H1 (cell line): ENCODE measurements at regions not wholly inside any gene's neighbourhood (a gene's known extent, or its start where the extent isn't known, plus 50 kb on each side); places are given as distances from the start of the nearest gene placed in this dataset.

Experiments used
- BRCA1 ChIP-seq: IDR thresholded peaks from 2 replicates; pipeline ENCODE4 v1.6.1; 2012; ENCODE audit warnings: low read depth, low read length, improper control_type of control experiment
- NRF1 ChIP-seq: IDR thresholded peaks from 2 replicates; pipeline ENCODE4 v1.6.1; 2011; ENCODE audit warnings: mild to moderate bottlenecking, low read depth, low read length, improper control_type of control experiment
- POLR2AphosphoS5 ChIP-seq: IDR thresholded peaks from 2 replicates; pipeline ENCODE4 v1.6.1; 2011; ENCODE audit warnings: low read depth, low read length
- RAD21 ChIP-seq, 2 experiments: IDR thresholded peaks in 1 of 2; conservative IDR thresholded peaks in 1 of 2; 2 replicates each; pipeline ENCODE4 v1.6.1; 2011; ENCODE audit warnings: low read depth in 2 of 2, low read length in 2 of 2, improper control_type of control experiment in 1 of 2, inconsistent platforms in 1 of 2, mild to moderate bottlenecking in 1 of 2, moderate library complexity in 1 of 2
- SUZ12 ChIP-seq: fragments of 200-600 bp; sonication (generic); IDR thresholded peaks from 2 replicates; pipeline ENCODE4 v1.6.1; 2012; ENCODE audit warnings: mild to moderate bottlenecking, inconsistent platforms, low read length, moderate library complexity, mixed read lengths
- YY1 ChIP-seq: IDR thresholded peaks from 2 replicates; pipeline ENCODE4 v1.6.1; 2011; ENCODE audit warnings: low read depth, mild to moderate bottlenecking, low read length
- ZNF274 ChIP-seq: IDR thresholded peaks from 2 replicates; pipeline ENCODE4 v1.7.0; 2012; ENCODE audit warnings: low read length, borderline replicate concordance; ENCODE audit errors: extremely low read depth
- TF ChIP-seq, protein P1 (sequence below): fragments of 300-600 bp; sonication (generic); IDR thresholded peaks from 2 replicates; pipeline ENCODE4 v1.7.1; 2012; ENCODE audit warnings: low read length, moderate library complexity, mild to moderate bottlenecking, inconsistent platforms; ENCODE audit not compliant: insufficient replicate concordance

DNA sequence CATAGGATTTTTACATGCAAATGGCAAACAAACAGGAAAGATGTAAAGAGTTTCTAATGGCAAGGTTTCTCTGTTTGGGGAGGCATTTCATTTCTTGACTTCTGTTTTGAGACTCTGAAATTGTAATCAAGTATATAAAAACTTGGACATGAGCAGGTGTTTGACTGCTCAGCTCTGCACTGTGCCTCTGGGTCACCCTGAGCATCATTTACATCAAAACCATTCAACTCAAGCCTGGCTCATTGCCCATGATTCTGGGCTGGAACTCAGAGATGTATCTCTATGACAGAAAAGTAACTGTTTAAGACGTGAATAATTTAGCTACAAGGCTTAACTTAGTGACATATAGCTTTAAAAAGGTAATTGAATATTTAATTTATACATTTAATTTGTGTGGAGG lies 1402.4 kb upstream of the NUDT12 start (continued):
- TF ChIP-seq, protein P1, sequence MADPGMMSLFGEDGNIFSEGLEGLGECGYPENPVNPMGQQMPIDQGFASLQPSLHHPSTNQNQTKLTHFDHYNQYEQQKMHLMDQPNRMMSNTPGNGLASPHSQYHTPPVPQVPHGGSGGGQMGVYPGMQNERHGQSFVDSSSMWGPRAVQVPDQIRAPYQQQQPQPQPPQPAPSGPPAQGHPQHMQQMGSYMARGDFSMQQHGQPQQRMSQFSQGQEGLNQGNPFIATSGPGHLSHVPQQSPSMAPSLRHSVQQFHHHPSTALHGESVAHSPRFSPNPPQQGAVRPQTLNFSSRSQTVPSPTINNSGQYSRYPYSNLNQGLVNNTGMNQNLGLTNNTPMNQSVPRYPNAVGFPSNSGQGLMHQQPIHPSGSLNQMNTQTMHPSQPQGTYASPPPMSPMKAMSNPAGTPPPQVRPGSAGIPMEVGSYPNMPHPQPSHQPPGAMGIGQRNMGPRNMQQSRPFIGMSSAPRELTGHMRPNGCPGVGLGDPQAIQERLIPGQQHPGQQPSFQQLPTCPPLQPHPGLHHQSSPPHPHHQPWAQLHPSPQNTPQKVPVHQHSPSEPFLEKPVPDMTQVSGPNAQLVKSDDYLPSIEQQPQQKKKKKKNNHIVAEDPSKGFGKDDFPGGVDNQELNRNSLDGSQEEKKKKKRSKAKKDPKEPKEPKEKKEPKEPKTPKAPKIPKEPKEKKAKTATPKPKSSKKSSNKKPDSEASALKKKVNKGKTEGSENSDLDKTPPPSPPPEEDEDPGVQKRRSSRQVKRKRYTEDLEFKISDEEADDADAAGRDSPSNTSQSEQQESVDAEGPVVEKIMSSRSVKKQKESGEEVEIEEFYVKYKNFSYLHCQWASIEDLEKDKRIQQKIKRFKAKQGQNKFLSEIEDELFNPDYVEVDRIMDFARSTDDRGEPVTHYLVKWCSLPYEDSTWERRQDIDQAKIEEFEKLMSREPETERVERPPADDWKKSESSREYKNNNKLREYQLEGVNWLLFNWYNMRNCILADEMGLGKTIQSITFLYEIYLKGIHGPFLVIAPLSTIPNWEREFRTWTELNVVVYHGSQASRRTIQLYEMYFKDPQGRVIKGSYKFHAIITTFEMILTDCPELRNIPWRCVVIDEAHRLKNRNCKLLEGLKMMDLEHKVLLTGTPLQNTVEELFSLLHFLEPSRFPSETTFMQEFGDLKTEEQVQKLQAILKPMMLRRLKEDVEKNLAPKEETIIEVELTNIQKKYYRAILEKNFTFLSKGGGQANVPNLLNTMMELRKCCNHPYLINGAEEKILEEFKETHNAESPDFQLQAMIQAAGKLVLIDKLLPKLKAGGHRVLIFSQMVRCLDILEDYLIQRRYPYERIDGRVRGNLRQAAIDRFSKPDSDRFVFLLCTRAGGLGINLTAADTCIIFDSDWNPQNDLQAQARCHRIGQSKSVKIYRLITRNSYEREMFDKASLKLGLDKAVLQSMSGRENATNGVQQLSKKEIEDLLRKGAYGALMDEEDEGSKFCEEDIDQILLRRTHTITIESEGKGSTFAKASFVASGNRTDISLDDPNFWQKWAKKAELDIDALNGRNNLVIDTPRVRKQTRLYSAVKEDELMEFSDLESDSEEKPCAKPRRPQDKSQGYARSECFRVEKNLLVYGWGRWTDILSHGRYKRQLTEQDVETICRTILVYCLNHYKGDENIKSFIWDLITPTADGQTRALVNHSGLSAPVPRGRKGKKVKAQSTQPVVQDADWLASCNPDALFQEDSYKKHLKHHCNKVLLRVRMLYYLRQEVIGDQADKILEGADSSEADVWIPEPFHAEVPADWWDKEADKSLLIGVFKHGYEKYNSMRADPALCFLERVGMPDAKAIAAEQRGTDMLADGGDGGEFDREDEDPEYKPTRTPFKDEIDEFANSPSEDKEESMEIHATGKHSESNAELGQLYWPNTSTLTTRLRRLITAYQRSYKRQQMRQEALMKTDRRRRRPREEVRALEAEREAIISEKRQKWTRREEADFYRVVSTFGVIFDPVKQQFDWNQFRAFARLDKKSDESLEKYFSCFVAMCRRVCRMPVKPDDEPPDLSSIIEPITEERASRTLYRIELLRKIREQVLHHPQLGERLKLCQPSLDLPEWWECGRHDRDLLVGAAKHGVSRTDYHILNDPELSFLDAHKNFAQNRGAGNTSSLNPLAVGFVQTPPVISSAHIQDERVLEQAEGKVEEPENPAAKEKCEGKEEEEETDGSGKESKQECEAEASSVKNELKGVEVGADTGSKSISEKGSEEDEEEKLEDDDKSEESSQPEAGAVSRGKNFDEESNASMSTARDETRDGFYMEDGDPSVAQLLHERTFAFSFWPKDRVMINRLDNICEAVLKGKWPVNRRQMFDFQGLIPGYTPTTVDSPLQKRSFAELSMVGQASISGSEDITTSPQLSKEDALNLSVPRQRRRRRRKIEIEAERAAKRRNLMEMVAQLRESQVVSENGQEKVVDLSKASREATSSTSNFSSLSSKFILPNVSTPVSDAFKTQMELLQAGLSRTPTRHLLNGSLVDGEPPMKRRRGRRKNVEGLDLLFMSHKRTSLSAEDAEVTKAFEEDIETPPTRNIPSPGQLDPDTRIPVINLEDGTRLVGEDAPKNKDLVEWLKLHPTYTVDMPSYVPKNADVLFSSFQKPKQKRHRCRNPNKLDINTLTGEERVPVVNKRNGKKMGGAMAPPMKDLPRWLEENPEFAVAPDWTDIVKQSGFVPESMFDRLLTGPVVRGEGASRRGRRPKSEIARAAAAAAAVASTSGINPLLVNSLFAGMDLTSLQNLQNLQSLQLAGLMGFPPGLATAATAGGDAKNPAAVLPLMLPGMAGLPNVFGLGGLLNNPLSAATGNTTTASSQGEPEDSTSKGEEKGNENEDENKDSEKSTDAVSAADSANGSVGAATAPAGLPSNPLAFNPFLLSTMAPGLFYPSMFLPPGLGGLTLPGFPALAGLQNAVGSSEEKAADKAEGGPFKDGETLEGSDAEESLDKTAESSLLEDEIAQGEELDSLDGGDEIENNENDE: no peak
- no peak for TF ChIP-seq YY1
- TF ChIP-seq BRCA1: no peak
- TF ChIP-seq RAD21 (IDR thresholded peaks at IDR 0.05 in 1 of 2, conservative IDR thresholded peaks at IDR 0.05 in 1 of 2; ENCODE audit: low read depth in 2 of 2, low read length in 2 of 2): no peak
- no peak for TF ChIP-seq SUZ12
- no peak for TF ChIP-seq ZNF274
- TF ChIP-seq POLR2AphosphoS5: no peak
- no peak for TF ChIP-seq NRF1
- TF ChIP-seq, all 59 proteins: peak for 0
